ENCODE measurements at regions not wholly inside any gene's neighbourhood (a gene's known extent, or its start where the extent isn't known, plus 50 kb on each side); places are given as distances from the start of the nearest gene placed in this dataset.
"Not testable (repeated sequence)": the region's sequence is repeated elsewhere in the genome, so short reads cannot be mapped to it uniquely, and the experiment has no call there.

GRCh38 chr20:52041966-52042365 lies 149.6 kb downstream of the ZFP64 start:
- no peak for TF ChIP-seq CTCF (IDR thresholded peaks at IDR 0.05)
- no peak for TF ChIP-seq POLR2A (IDR thresholded peaks at IDR 0.05)
- Histone ChIP-seq H3K36me3 (replicated peaks in 1 of 2; ENCODE audit: insufficient read depth in 1 of 2, low read depth in 2 of 2) (no peaks in the 10 kb centered on the region), H3K9me3 (no peaks in the 10 kb centered on the region), H3K4me1 (no peaks in the 10 kb centered on the region), H3K4me3 (no peak overlapping the region), H3K27ac (no peak overlapping the region), H3K27me3 (no peaks in the 10 kb centered on the region)
- no peak for ATAC-seq
- no peak for DNase-seq
- 89 to 97% methylated on average over 6 of the region's 6 CpGs for WGBS, 2 donors
- intact Hi-C loops (cut with DNase I), result no loop called here

DNA sequence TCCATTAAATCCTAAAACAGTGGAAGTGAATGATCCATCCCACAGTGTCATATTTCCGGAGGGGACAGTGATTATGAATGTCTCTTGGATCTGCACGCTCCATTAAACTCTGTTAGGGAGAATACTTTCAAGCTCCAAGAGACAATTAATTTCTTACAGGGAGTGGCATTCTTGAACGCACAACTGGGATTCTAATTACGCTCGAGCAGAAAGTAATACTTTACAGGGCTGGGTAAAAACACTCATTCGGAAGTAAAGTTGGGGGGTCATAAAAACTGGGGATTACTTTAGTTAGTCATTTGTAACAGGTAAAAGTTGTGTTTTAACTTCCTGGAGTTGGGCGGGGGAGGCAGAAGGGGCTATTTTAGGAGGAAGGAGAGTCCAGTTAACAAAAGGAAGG lies 151.8 kb downstream of the ZFP64 start:
- no peak overlapping the region for H3K27ac ChIP-seq
- no peaks in the 10 kb centered on the region for H3K36me3 ChIP-seq (replicated peaks in 1 of 2; ENCODE audit: insufficient read depth in 1 of 2, low read depth in 2 of 2)
- H3K4me1 ChIP-seq, result no peaks in the 10 kb centered on the region
- no peak for ATAC-seq
- WGBS, 2 donors, result 76 to 83% methylated on average over 7 of the region's 7 CpGs
- H3K27me3 ChIP-seq, result no peaks in the 10 kb centered on the region
- TF ChIP-seq CTCF (IDR thresholded peaks at IDR 0.05) (no peak), POLR2A (IDR thresholded peaks at IDR 0.05) (no peak)
- DNase-seq, result no peak
- no peak overlapping the region for H3K4me3 ChIP-seq
- intact Hi-C loops (cut with DNase I), result no loop called here
- H3K9me3 ChIP-seq, result no peaks in the 10 kb centered on the region

- H3K36me3 ChIP-seq (replicated peaks in 1 of 2; ENCODE audit: insufficient read depth in 1 of 2, low read depth in 2 of 2); H3K27ac ChIP-seq; ATAC-seq; DNase-seq; H3K27me3 ChIP-seq; H3K4me1 ChIP-seq; H3K4me3 ChIP-seq; intact Hi-C loops (cut with DNase I); H3K9me3 ChIP-seq: not testable (repeated sequence)
- 92 to 94% methylated on average over 9 of the region's 9 CpGs for WGBS, 2 donors
These were observed 152.9 kb downstream of the ZFP64 start for GRCh38 chr20:52038632-52039031.

DNA sequence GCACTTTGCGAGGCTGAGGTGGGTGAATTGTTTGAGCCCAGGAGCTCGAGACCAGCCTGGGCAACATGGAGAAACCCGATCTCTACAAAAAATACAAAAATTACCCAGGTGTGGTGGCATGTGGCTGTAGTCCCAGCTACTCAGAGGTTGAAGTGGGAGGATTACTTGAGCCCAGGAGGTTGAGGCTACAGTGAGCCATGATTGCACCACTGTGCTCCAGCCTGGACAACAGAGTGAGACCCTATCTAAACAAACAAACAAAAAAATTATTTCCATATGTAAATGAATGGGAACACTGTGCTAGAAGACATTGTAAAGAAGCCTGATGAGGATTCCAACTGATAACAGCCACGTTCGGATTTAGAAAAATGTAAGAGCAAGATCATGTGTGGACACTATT lies 154.2 kb downstream of the ZFP64 start:
- Histone ChIP-seq H3K27me3 (no peaks in the 10 kb centered on the region), H3K9me3 (no peaks in the 10 kb centered on the region), H3K27ac (no peak overlapping the region), H3K4me1 (no peaks in the 10 kb centered on the region), H3K4me3 (no peak overlapping the region), H3K36me3 (replicated peaks in 1 of 2; ENCODE audit: insufficient read depth in 1 of 2, low read depth in 2 of 2) (no peaks in the 10 kb centered on the region)
- DNase-seq (no peak), ATAC-seq (no peak)
- WGBS, 2 donors, result 87 to 91% methylated on average over 5 of the region's 5 CpGs
- no peak for TF ChIP-seq CTCF (IDR thresholded peaks at IDR 0.05)
- intact Hi-C loops (cut with DNase I), result no loop called here

GRCh38 chr20:52035977-52036376 lies 155.6 kb downstream of the ZFP64 start:
- ATAC-seq, result no peak
- no peaks in the 10 kb centered on the region for H3K27me3 ChIP-seq
- TF ChIP-seq POLR2A (IDR thresholded peaks at IDR 0.05) (no peak), CTCF (IDR thresholded peaks at IDR 0.05) (no peak)
- H3K36me3 ChIP-seq (replicated peaks in 1 of 2; ENCODE audit: insufficient read depth in 1 of 2, low read depth in 2 of 2), result no peaks in the 10 kb centered on the region
- no peak overlapping the region for H3K27ac ChIP-seq
- intact Hi-C loops (cut with DNase I), result no loop called here
- no peak overlapping the region for H3K4me3 ChIP-seq
- 88 to 100% methylated on average over 1 of the region's 1 CpG for WGBS, 2 donors
- DNase-seq, result peak; percentile 6 to 60 (median 35)
- no peaks in the 10 kb centered on the region for H3K9me3 ChIP-seq
- H3K4me1 ChIP-seq, result peaks cover 4% of the 10 kb centered on the region

Data from body of pancreas (tissue), 4 donors.